ENCODE measurements at regions not wholly inside any gene's neighbourhood (a gene's known extent, or its start where the extent isn't known, plus 50 kb on each side); places are given as distances from the start of the nearest gene placed in this dataset.

DNA sequence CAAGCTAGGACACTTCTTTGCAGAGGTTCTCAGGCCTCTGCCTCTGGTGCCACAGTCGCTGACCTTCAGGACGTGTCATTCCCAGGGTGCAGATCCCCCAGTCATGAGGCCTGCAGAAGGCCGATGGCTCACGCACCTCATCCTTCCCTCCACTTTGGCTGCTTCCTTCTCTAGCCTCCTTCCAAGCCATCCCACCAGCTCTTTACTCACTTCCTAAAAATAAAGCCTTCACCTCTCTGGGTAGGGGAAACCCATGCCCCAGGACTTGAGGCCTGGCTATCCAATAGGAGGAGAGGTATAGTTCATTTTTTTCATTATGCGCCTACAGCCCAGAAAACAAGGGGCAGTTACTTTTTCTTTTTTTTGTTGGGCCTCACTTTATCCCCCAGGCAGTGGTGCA lies 91.4 kb downstream of the B3GNT2 start:
- Histone ChIP-seq H3K9me3 (ENCODE audit: low read length) (peaks cover 5% of the 10 kb centered on the region), H3K36me3 (ENCODE audit: insufficient read depth, low read length) (no peaks in the 10 kb centered on the region), H3K27me3 (ENCODE audit: insufficient read depth, low read depth, low read length) (no peaks in the 10 kb centered on the region), H2AFZ (ENCODE audit: low read depth, low read length) (no peak overlapping the region), H3K27ac (ENCODE audit: low read length) (no peak overlapping the region), H4K20me1 (ENCODE audit: insufficient read depth) (no peaks in the 10 kb centered on the region), H3K9me2 (ENCODE audit: insufficient read depth, low read length) (no peaks in the 10 kb centered on the region), H3K4me2 (ENCODE audit: low read length) (no peak overlapping the region), H3K9ac (ENCODE audit: low read length) (no peak overlapping the region), H3K4me3 (ENCODE audit: low read length) (no peak overlapping the region), H3K79me2 (replicated peaks; ENCODE audit: insufficient read depth, low read length) (no peaks in the 10 kb centered on the region), H3F3A (ENCODE audit: insufficient read depth, low read length, poor library complexity, severe bottlenecking) (no peaks in the 10 kb centered on the region)
- TF ChIP-seq POLR2AphosphoS5 (IDR thresholded peaks at IDR 0.05) (no peak), MXI1 (conservative IDR thresholded peaks at IDR 0.05; ENCODE audit: poor library complexity, severe bottlenecking) (no peak), RAD21 (conservative IDR thresholded peaks at IDR 0.05) (no peak), SMC3 (conservative IDR thresholded peaks at IDR 0.05; ENCODE audit: poor library complexity) (no peak), EP300 (conservative IDR thresholded peaks at IDR 0.05; ENCODE audit: poor library complexity, severe bottlenecking) (no peak), EZH2 (IDR thresholded peaks at IDR 0.05; ENCODE audit: borderline replicate concordance, insufficient read depth, low read length, poor library complexity, severe bottlenecking) (no peak)
- TF ChIP-seq, protein P1, sequence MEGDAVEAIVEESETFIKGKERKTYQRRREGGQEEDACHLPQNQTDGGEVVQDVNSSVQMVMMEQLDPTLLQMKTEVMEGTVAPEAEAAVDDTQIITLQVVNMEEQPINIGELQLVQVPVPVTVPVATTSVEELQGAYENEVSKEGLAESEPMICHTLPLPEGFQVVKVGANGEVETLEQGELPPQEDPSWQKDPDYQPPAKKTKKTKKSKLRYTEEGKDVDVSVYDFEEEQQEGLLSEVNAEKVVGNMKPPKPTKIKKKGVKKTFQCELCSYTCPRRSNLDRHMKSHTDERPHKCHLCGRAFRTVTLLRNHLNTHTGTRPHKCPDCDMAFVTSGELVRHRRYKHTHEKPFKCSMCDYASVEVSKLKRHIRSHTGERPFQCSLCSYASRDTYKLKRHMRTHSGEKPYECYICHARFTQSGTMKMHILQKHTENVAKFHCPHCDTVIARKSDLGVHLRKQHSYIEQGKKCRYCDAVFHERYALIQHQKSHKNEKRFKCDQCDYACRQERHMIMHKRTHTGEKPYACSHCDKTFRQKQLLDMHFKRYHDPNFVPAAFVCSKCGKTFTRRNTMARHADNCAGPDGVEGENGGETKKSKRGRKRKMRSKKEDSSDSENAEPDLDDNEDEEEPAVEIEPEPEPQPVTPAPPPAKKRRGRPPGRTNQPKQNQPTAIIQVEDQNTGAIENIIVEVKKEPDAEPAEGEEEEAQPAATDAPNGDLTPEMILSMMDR (IDR thresholded peaks at IDR 0.05; ENCODE audit: poor library complexity, severe bottlenecking), result no peak
- TF ChIP-seq, protein P2, sequence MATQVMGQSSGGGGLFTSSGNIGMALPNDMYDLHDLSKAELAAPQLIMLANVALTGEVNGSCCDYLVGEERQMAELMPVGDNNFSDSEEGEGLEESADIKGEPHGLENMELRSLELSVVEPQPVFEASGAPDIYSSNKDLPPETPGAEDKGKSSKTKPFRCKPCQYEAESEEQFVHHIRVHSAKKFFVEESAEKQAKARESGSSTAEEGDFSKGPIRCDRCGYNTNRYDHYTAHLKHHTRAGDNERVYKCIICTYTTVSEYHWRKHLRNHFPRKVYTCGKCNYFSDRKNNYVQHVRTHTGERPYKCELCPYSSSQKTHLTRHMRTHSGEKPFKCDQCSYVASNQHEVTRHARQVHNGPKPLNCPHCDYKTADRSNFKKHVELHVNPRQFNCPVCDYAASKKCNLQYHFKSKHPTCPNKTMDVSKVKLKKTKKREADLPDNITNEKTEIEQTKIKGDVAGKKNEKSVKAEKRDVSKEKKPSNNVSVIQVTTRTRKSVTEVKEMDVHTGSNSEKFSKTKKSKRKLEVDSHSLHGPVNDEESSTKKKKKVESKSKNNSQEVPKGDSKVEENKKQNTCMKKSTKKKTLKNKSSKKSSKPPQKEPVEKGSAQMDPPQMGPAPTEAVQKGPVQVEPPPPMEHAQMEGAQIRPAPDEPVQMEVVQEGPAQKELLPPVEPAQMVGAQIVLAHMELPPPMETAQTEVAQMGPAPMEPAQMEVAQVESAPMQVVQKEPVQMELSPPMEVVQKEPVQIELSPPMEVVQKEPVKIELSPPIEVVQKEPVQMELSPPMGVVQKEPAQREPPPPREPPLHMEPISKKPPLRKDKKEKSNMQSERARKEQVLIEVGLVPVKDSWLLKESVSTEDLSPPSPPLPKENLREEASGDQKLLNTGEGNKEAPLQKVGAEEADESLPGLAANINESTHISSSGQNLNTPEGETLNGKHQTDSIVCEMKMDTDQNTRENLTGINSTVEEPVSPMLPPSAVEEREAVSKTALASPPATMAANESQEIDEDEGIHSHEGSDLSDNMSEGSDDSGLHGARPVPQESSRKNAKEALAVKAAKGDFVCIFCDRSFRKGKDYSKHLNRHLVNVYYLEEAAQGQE (IDR thresholded peaks at IDR 0.05; ENCODE audit: borderline replicate concordance), result no peak

DNA sequence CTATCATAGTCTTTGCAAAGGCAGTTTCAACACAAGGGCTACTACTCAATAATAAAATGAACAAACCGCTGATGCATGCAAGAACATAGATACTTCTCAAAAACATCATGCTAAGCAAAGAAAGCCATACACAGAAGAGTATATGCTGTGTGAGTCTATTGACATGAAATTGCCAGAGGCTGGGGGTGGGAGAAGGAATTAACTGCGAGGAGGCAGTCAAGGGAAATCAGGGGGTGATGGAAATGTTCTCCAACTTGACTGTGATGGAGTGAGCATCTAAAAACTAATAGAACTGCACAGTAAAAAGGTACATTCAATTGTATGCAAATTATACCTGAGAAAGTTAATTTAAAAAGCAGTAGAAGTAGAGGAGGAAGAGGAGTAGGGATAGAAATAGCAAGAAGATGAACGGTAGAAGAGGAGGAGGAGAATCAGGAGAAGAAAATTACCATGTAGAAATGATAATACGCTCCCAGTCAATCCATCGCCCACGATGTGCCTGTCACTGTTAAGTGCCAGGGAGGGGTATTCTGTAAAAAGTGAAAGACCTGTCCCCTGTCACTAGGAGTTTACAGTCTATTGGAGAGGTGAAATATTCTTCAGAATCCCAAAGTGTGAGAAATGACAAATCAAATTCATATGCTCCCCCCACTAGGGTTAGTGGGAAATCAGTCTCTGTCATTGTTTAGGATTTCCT lies 90.3 kb downstream of the B3GNT2 start:
- no peak overlapping the region for H3K4me3 ChIP-seq (ENCODE audit: low read length)
- no peak overlapping the region for H3K9ac ChIP-seq (ENCODE audit: low read length)
- H3F3A ChIP-seq (ENCODE audit: insufficient read depth, low read length, poor library complexity, severe bottlenecking), result no peaks in the 10 kb centered on the region
- no peak for TF ChIP-seq SMC3 (conservative IDR thresholded peaks at IDR 0.05; ENCODE audit: poor library complexity)
- H3K36me3 ChIP-seq (ENCODE audit: insufficient read depth, low read length), result no peaks in the 10 kb centered on the region
- no peak overlapping the region for H3K4me2 ChIP-seq (ENCODE audit: low read length)
- H3K27me3 ChIP-seq (ENCODE audit: insufficient read depth, low read depth, low read length), result no peaks in the 10 kb centered on the region
- no peak overlapping the region for H3K27ac ChIP-seq (ENCODE audit: low read length)
- no peak overlapping the region for H2AFZ ChIP-seq (ENCODE audit: low read depth, low read length)
- H3K9me3 ChIP-seq (ENCODE audit: low read length), result peaks cover 5% of the 10 kb centered on the region
- H3K9me2 ChIP-seq (ENCODE audit: insufficient read depth, low read length), result no peaks in the 10 kb centered on the region
- H4K20me1 ChIP-seq (ENCODE audit: insufficient read depth), result no peaks in the 10 kb centered on the region
- H3K79me2 ChIP-seq (replicated peaks; ENCODE audit: insufficient read depth, low read length), result no peaks in the 10 kb centered on the region

DNA sequence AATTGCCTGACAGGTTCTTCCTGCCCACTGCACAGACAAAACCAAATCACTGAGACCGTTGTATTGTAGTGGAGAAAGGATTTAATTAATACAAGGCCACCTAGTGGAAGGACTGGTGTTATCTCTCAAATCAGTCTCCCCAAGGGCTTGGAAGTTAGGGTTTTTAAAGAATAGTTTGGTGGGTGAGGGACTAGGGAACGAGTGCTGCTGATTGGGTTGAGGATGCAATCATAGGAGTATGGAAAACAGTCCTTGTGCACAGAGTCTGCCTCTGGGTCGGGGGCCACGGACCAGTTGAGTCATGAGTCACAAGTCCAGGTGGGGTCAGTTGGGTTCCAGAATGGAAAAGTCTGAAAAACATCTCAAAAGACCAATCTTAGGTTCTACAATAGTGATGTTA lies 89.1 kb downstream of the B3GNT2 start:
- Histone ChIP-seq H4K20me1 (ENCODE audit: insufficient read depth) (no peaks in the 10 kb centered on the region), H3K36me3 (ENCODE audit: insufficient read depth, low read length) (no peaks in the 10 kb centered on the region), H3K9me2 (ENCODE audit: insufficient read depth, low read length) (no peaks in the 10 kb centered on the region), H3F3A (ENCODE audit: insufficient read depth, low read length, poor library complexity, severe bottlenecking) (no peaks in the 10 kb centered on the region), H3K9me3 (ENCODE audit: low read length) (peaks cover 5% of the 10 kb centered on the region), H3K27me3 (ENCODE audit: insufficient read depth, low read depth, low read length) (no peaks in the 10 kb centered on the region), H3K27ac (ENCODE audit: low read length) (no peak overlapping the region), H3K9ac (ENCODE audit: low read length) (no peak overlapping the region), H3K79me2 (replicated peaks; ENCODE audit: insufficient read depth, low read length) (no peaks in the 10 kb centered on the region), H2AFZ (ENCODE audit: low read depth, low read length) (no peak overlapping the region), H3K4me3 (ENCODE audit: low read length) (no peak overlapping the region), H3K4me2 (ENCODE audit: low read length) (no peak overlapping the region)
- TF ChIP-seq EP300 (conservative IDR thresholded peaks at IDR 0.05; ENCODE audit: poor library complexity, severe bottlenecking) (no peak), EZH2 (IDR thresholded peaks at IDR 0.05; ENCODE audit: borderline replicate concordance, insufficient read depth, low read length, poor library complexity, severe bottlenecking) (no peak), SMC3 (conservative IDR thresholded peaks at IDR 0.05; ENCODE audit: poor library complexity) (no peak), RAD21 (conservative IDR thresholded peaks at IDR 0.05) (no peak), POLR2AphosphoS5 (IDR thresholded peaks at IDR 0.05) (no peak), MXI1 (conservative IDR thresholded peaks at IDR 0.05; ENCODE audit: poor library complexity, severe bottlenecking) (no peak), TAF1 (IDR thresholded peaks at IDR 0.05; ENCODE audit: low read depth) (no peak)
- TF ChIP-seq, protein P1 (IDR thresholded peaks at IDR 0.05; ENCODE audit: poor library complexity, severe bottlenecking), result no peak
- TF ChIP-seq, protein P2 (IDR thresholded peaks at IDR 0.05; ENCODE audit: borderline replicate concordance), result no peak
